NCI-H526 (cell line): ENCODE measurements at regions not wholly inside any gene's neighbourhood (a gene's known extent, or its start where the extent isn't known, plus 50 kb on each side); places are given as distances from the start of the nearest gene placed in this dataset.
"Not testable (repeated sequence)": the region's sequence is repeated elsewhere in the genome, so short reads cannot be mapped to it uniquely, and the experiment has no call there.

ENCODE experiments used
- DNase-seq, 2 experiments: peaks; one replicate each; lab custom pipeline; 2025; lab: John Stamatoyannopoulos, UW

DNA sequence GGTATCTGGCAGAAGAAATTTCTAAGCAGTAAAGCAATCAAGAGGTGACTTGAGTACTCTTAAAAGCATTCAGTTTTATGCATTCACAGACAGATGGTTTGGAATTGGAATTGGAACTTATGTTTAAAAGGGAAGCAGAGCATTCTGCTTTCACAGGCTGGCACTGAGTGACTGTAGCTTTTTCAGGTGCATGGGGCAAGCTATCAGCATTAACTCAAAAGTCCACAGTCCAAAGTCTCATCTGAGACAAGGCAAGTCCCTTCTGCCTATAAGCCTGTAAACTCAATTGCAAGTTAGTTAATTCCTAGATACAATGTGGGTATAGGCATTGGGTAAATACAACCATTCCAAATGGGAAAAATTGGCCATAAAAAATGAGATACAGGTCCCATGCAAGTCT is 1620.3 kb downstream of the MRPL39 start:
- DNase-seq = no peak

DNA sequence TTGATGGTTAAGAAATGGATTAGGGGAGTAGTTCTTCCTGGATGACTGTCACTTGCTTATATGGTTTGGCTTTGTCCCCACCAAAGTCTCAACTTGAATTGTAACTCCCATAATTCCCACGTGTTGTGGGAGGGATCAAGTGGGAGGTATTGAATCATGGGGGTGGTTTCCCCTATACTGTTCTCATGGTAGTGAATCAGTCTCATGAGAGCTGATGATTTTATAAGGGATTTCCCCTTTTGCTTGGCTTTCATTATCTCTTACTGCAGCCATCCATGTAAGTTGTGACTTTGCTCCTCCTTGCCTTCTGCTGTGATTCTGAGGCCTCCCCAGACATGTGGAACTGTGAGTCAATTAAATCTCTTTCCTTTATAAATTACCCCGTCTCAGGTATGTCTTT is 1621.1 kb downstream of the MRPL39 start:
- DNase-seq = no peak

DNA sequence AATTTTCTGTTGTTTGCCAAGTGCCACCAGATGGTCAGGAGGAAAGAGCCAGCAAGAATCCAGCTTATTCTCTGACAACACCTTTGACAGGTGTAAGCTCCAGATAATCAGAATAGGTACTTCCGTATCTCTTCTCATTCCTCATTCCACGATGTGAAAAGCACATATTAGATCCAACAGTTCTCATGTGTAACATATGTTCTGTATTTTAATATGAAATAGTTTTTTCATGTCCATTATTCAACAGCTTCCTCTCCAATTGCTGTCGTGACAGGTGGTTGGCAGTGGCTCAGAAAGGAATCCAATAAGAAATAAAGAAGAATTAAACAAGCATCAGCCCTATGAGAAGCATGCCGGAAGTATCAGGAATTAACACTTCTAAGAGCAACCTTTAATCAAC is 1624.7 kb downstream of the MRPL39 start:
- no peak for DNase-seq

DNA sequence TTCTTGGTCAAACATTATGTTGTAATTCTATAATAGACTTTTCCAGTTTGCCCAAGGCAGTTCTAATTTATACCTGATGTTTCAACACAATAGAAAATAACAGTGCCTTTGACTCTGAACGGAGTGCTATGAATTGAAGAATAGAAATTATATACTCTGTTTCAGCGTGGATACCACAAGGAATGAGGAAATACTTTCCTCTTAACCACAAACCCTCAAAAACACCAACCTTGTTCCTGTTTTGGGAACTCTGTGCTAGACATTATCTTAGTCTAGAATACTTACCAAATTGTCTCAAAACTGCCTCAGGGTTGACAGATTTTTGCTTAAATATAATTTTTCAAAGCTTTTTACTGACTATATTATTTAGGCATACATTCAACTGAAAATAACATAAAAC is 1629.3 kb downstream of the MRPL39 start:
- DNase-seq = no peak

DNA sequence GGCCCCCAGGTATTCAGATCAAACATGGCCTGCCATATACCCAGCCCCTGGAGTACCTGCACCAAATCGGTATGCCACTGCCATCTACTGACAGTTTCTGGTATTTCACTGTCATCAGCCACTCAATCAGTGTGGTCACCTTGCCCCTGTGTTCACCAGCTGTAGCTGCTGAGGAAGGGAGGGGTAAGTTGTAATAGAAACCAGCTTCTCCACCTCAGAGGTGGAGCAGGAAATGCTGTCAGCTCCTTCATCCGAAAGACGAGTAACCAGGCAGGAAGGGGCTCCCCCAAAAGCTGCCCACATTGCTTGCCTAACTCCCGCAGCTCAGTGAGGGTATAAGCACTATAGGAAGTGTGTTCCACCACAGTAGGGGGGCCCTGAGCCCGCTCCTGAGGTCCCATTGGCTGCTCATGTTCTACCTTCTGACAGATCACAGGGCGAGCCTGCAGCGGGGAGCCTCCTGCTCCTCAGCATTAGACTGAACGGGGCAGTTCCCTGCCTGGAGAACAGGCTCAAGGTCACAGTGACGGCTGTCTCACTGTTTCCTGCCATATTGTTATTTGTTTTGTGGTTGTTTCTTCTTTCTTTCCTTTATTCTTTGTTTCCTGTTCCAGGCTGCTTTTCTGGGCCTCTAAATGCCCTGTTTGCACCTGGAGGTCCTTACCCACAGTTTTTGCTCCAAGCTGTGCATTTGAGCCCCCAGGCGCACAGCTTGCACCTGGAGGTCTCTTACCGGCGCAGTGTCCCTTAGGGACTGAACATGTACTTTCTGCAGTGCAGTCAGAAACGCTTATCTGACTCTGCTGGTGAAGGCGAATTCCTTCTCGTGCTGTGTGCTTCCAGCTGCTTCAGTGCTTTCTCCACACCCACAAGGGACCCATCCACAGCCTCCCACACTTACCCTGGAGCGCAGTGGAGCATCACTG is 1638.3 kb downstream of the MRPL39 start:
- peak; percentile 12 to 64 for DNase-seq

DNA sequence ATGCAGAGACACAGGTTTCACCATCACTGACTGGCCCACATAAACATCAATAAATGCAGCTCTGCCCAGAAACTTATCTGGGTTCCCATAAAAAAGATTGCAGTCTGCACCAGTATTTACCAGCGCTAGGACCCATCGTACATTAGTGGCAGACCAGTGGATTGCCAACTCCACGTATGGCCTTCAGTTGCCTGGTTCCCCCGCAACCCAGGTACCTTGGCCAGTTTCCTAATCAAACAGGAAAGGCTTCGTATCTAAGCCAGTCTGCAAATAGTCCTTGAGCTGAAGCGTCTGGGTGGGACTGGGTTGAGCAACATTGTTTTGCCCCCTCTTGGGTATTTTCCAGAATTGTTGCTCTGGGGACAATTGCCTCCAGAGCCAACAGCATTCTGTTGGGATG is 1639.3 kb downstream of the MRPL39 start:
- no peak for DNase-seq

DNA sequence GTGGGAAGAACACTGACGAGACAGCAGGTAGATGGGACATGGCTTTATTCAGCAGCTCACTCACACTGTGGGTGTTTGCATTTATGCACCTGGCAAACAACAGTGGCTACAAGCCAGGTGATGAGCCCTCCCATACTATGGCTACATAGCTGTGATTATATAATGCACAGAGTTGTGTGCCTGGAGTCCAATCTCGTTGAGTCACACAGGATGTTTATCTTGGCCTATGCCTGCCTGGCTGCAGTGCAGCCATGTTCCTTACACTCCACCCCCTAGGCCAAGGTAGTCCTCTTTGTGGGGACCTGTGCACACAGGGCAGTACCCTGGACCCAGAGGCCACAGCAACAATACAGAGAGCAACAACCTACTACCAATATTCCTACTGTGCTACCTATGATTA is 1643.8 kb downstream of the MRPL39 start:
- DNase-seq = no peak

DNA sequence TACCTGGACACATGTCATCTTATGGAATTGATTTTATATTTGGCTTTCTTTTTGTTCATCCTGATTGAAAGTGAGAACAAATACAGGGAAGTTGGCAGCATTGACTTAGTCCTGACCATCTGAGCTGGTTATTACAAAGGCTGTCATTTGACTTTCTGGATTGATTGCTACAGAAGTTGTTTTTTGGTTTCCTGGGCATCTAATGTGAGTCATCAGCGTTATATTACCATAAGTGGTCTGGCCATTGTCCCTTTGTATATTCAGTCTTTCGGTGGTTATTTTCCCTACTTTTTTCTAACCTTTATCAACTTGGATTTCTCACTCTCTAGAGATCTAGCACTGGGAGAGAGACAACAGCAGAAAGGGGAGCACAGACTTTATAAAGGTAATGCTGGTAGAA is 1646.5 kb downstream of the MRPL39 start:
- DNase-seq = no peak

DNA sequence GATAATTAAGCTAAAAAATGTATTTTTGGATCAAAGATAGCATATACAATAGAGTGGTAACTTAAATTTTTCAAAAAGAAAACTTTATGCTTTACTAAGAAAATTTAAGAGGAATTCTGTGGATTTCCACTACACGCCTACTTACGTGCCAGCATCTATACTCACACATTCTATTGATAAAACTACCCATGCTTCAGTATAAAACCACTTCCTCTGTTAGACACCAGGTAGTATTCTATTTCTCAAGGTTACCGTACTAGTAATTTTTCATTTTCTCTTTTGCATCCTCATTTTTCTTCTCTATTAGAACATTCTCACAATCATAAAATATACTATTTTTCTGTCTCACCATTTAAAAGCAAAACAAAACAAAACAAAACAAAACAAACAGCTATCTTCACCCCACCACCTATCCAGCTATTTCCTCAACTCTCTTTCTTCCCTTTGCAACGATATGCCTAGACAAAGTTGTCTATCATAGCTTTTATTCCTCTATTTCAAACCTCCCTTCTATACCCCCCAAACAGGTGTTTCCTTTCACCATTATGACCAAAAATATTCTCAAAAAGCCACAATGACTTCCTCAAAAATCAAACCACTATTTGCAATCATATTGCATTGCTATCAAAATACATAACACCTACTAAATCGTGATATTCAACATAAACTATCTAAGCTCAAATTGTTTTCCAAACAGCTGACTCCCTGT is 1652.0 kb downstream of the MRPL39 start:
- no peak for DNase-seq

DNA sequence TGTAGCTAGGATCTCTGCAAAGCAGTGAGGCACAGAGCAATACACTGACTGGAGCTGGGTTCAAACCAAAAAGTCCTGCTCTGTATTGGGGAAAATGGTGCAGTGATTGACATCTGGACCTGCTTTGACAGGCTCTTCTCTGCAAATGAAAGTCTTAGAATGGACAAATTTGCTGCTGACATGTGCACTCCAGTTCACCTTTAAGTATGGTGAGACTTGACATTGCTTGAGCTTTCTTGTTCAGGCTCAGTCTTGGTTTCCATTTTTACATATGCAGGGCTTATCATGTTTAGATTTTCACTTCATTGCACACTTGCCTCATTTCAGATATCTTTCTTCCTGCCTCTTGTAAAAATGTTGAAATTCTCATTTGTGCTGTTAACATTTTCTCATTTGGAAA is 1655.0 kb downstream of the MRPL39 start:
- DNase-seq = no peak

DNA sequence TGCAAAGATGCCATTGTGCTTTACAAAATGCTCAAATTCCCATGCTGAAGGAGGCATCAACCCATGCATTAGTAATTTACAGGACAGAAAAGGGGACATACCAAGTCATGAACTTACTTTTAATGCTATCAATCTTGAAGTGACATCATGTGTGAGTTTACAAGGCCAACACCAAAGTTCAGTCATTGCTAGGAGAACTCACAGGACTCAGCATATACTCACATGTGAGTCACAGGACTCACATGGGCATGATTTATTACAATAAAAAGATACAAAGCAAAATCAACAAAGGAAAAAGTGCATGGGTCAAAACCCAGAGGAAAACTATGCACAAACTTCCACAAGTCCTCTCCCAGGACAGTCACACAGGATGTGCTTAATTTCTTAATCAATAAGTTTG is 1656.0 kb downstream of the MRPL39 start:
- no peak for DNase-seq

DNA sequence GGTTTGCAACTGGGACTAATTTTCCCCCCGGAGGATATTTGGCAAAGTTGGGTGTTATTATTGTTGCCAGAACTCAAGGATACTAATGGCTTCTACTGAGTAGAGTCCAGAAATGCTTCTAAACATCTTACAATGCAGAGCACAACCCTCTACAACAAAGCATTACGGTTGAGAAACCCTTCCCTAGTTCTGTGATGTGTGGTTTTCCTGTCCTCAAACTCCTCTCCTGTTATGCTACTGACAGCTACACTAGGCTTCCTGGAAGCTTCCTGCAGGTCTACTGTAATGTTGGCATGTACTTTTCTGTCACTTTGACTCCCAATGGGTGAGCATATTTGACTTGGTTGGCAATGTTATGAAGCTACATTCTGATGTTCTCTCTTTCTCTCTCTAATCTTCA is 1656.9 kb downstream of the MRPL39 start:
- no peak for DNase-seq

DNA sequence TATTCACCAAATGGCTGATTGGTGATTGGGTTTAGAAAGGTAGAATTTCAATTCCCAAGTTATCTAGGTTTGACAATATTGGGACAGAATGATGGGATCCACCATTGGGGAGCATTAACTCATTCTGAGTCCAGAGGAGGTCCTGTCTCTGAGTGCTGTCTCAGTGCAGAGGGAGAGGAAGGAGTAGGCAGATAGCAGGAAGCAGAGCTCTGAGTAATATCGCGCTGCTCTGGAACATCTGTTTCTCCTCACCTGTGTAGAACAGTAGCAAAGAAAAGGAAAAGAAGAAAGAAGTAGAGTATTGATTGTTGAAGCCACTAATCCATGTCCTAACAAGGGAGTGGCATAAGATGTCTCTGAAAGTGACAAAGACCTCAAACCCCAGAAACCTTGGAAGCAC is 1657.8 kb downstream of the MRPL39 start:
- DNase-seq = no peak

DNA sequence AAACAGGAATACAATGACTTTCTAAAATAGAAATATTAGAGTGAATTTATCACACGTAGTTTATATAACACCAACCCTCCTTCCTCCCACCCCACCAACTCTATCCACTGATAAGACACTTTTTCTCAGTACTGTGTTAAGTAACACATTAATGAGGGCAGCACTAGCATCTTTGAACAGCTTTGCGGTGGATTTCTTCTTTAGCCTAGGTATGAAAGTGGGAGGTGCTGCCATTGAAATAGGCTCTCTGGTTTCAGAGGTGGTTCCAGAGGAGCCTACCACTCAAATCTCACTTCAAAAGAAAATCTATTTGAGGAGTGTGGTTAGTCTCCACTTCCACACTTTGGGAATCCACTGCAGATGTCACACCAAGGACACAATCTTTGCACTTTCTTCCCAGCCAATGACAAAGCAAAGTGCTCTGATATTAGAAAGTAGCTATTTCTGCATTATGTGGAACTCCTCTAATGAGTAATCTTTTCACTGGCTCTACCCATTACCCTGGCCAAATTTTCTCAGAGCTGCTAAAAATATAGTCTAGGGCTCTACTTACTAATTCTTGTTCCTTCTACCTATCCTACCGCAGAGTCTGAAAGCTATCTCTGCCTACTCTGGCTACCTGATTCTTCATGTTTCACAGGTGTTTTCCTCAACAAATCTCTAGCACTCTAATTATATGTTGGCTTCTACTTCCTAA is 1667.8 kb downstream of the MRPL39 start:
- DNase-seq = no peak

DNA sequence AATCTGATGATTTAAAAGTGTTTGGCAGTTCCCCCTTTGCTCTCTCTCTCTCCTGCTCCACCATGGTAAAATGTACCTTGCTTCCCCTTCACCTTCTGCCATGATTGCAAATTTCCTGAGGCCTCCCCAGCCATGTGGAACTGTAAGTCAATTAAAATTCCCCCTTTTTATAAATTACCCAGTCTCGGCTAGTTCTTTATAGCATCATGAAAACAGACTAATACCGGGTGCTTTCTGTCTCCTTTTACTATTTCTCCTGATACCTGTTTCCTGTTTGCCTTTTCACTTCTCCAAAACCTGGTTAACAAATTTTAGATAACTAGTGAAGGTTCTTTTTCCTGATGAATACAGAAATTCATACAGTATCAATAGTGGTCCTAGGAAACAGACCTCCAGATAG is 1670.3 kb downstream of the MRPL39 start:
- no peak for DNase-seq

DNA sequence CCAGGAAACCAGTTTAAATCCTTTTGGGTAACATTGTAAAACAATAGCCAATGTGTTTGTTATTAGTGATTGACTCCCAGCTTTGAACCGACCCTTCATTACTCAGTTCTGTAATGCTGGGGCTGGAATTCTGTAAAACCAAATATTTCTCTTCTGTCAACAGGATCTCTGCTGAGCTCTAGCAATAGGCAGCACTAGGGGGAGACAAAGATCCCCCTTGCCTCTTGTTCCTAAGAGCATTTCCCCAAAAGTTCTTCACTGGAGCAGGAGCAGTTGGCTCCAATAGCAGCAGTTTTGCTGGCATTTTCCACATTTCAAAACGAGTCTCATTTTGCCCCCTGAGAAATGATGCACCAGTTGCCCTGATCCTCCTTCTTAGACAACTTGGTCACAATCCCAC is 1671.1 kb downstream of the MRPL39 start:
- no peak for DNase-seq

DNA sequence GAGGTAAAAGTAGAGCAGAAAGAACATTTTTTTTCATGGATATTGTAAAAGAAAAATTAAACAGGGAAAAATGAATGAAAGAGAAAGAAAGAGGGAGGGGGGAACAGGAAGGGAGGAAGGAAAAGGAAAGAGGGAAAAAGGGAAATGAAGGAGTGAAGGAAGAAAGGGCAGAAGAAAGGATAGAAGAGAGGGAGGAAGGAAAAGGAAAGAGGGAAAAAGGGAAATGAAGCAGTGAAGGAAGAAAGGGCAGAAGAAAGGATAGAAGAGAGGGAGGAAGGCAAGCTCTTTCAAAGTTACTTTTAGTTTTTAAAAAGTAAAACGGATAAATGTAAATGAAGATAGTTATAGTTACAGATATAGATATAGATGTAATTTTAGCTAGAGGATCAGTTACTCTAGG is 1676.7 kb downstream of the MRPL39 start:
- no peak for DNase-seq

DNA sequence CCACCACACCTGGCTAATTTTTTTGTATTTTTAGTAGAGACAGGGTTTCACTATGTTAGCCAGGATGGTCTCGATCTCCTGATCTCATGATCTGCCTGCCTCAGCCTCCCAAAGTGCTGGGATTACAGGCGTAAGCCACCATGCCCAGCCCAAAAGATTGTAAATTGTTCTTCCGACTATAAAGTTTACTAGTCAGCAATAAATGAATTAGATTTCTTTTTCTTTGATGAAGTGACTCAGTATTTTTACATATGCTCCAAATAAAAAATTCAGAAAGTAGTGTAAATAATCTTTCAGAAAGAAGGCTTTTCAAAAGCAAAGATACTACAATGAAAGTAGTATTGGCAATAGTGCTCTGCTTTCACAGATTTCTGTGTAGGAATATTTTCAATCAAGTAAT is 1680.9 kb downstream of the MRPL39 start:
- not testable (repeated sequence) for DNase-seq

DNA sequence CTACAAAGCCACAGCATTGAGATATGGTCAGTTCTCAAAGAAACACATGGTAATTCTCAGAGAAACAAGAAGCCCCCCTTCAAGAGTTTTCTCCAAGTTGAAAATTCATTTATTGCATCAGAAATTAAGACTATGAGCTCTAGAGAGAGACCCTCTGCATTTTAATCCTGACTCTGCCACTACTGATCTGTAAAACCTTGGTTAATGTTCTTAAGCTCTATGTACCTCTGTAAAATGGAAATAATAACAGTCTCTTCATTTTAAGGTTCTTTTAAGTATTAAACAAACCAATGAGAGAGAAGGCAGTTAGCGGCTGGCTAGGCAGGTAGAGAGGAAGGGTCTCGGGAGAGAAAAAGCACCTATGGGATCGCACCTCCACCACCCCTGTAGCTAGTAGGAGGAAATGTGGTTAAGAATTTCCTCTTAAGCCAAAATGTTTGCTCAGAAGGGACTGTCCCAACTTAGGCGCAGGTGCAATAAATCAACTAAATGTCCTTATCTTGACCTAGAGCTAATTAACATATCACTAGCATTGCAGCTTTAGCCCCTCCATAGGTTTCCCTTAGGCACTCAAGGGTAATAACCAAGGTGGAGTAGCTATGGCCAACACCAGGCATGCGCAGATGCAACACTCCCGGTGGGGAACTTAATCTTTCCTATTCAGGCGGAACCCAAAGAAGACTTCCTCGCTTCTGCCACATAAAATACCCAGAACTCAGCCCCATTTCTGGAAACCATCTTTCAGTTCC is 1685.4 kb downstream of the MRPL39 start:
- no peak for DNase-seq

DNA sequence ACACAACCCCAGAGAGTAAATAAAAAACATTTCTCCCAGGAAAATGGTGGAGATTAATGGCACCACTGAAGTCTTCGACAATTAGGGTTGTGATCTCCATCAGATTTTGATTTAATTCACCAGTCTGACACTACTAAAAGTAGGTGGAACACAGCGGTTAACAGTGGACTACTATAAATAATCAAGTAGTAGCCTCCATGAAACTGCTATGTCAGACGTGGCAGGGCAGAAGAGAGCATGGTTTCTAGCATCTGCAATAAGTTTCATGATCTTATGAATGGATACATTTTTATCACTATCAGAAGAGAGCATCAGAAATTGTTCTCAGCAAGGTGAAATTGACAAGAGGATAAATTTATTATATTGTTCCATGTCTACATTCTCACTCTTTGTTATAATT is 1706.6 kb downstream of the MRPL39 start:
- DNase-seq = no peak

DNA sequence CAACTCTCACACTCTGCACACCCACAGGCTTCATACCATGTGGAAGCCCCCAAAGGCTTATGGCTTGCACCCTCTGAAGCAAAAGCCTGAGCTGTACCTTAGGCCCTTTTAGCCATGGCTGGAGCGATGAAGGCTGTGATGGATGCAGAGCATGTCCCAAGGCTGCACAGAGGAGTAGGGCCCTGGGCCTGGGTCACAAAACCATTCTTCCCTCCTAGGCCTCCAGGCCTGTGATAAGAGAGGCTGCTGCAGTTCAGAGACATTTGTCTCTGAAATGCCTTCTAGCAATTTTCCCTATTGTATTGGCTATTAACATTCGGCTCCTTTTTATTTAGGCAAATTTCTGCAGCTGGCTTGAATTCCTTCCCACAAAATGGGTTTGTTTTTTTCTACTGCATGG is 1707.7 kb downstream of the MRPL39 start:
- no peak for DNase-seq

DNA sequence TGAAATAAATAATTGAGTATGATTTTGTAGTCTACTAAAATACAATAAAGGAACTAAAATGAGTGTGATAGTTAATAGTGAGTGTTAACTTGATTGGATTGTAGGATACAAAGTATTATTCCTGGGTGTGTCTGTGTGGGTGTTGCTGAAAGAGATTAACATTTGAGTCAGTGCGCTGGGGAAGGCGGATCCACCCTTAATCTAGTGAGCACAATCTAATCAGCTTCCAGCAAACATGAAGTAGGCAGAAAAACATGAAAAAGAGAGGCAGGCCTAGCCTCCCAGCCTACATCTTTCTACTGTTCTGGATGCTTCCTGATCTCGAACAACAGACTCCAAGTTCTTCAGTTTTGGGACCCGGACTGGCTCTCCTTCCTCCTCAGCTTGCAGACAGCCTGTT is 1716.6 kb downstream of the MRPL39 start:
- DNase-seq = no peak
